Karpas-422 (cell line): ENCODE measurements at regions not wholly inside any gene's neighbourhood (a gene's known extent, or its start where the extent isn't known, plus 50 kb on each side); places are given as distances from the start of the nearest gene placed in this dataset.

Experiments
- DNase-seq: peaks from one replicate; pipeline ENCODE4 v3.0.0-alpha.2; 2015
- H2AFZ ChIP-seq: fragments of 200-600 bp; sonication (generic); 2 replicates; pipeline ENCODE4 v1.6.1; 2014; ENCODE audit warnings: antibody characterized with exemption, low read length, mixed read lengths
- H3K27ac ChIP-seq: fragments of 200-600 bp; sonication (generic); 2 replicates; pipeline ENCODE4 v1.5.1; 2014; ENCODE audit warnings: mild to moderate bottlenecking, low read length, moderate library complexity
- H3K27me3 ChIP-seq: fragments of 200-600 bp; sonication (generic); 2 replicates; pipeline ENCODE4 v1.6.1; 2014; ENCODE audit warnings: low read length, mixed read lengths
- H3K36me3 ChIP-seq: fragments of 200-600 bp; sonication (generic); 2 replicates; pipeline ENCODE4 v1.6.1; 2014; ENCODE audit warnings: low read length, mixed read lengths; ENCODE audit not compliant: insufficient read depth
- H3K4me1 ChIP-seq: fragments of 200-600 bp; sonication (generic); 2 replicates; pipeline ENCODE4 v1.6.1; 2014; ENCODE audit warnings: mild to moderate bottlenecking, low read length, mixed read lengths
- H3K4me2 ChIP-seq: fragments of 200-600 bp; sonication (generic); 2 replicates; pipeline ENCODE4 v1.6.1; 2014; ENCODE audit warnings: low read length, low read depth, mild to moderate bottlenecking; ENCODE audit not compliant: poor library complexity, severe bottlenecking
- H3K4me3 ChIP-seq: fragments of 200-600 bp; sonication (generic); 2 replicates; pipeline ENCODE4 v1.5.1; 2014; ENCODE audit warnings: mild to moderate bottlenecking, antibody characterized with exemption, low read length, mixed read lengths
- H3K79me2 ChIP-seq: fragments of 200-600 bp; sonication (generic); 2 replicates; pipeline ENCODE4 v1.6.1; 2014; ENCODE audit warnings: mild to moderate bottlenecking, low read length, mixed read lengths
- H3K9ac ChIP-seq: fragments of 200-600 bp; sonication (generic); 2 replicates; pipeline ENCODE4 v1.6.0; 2014; ENCODE audit warnings: low read length
- H3K9me2 ChIP-seq: fragments of 200-600 bp; sonication (generic), shearing (Covaris generic); replicated peaks from 2 replicates; pipeline ENCODE4 v1.6.0; 2014; ENCODE audit warnings: mild to moderate bottlenecking, low read length, moderate library complexity; ENCODE audit not compliant: insufficient read depth
- H3K9me3 ChIP-seq: fragments of 300-700, 200-600 bp; sonication (generic); 2 replicates; pipeline ENCODE4 v1.6.1; 2014; ENCODE audit warnings: low read length, mixed read lengths
- H4K20me1 ChIP-seq: fragments of 200-600 bp; sonication (generic); 2 replicates; pipeline ENCODE4 v1.6.1; 2014; ENCODE audit warnings: mild to moderate bottlenecking, antibody characterized with exemption, low read length, low read depth; ENCODE audit not compliant: insufficient read depth

- Histone ChIP-seq H3K27ac (no peak overlapping the region), H3K9ac (no peak overlapping the region), H3K36me3 (no peaks in the 10 kb centered on the region), H3K79me2 (no peaks in the 10 kb centered on the region), H3K27me3 (no peaks in the 10 kb centered on the region), H3K4me3 (no peak overlapping the region), H4K20me1 (no peaks in the 10 kb centered on the region), H3K9me3 (no peaks in the 10 kb centered on the region), H2AFZ (no peak overlapping the region), H3K9me2 (no peaks in the 10 kb centered on the region), H3K4me1 (no peaks in the 10 kb centered on the region), H3K4me2 (no peak overlapping the region)
- DNase-seq: no peak
Observed at GRCh38 chr10:2051108-2051507, 313.8 kb upstream of the ADARB2 start.

GRCh38 chr10:2049560-2049959 lies 312.2 kb upstream of the ADARB2 start:
- Histone ChIP-seq H3K79me2 (no peaks in the 10 kb centered on the region), H3K9me2 (no peaks in the 10 kb centered on the region)
- DNase-seq: no peak

DNA sequence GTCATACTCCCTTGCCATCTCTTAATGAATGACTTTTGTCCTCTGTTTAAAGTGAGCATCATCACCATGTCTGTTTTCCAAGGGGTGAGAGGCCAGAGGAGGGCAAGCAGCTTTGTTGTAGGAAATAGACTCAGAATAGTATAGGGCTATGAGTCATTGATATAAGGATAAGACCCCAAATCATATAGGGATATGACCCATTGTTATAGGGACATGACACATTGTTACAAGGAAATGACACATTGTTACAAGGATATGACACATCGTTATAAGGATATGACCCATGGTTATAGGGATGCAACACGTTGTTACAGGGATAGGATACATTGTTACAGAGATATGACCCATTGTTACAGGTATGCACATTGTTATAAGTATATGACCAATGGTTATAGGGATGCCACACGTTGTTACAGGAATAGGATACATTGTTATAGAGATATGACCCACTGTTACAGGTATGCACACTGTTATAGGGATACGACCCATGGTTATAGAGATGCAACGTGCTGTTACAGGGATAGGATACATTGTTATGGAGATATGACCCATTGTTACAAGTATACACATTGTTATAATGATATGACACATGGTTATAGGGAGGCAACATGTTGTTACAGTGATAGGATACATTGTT lies 311.1 kb upstream of the ADARB2 start:
- no peak overlapping the region for H3K4me3 ChIP-seq
- no peaks in the 10 kb centered on the region for H3K36me3 ChIP-seq
- no peaks in the 10 kb centered on the region for H3K79me2 ChIP-seq
- no peak overlapping the region for H3K9ac ChIP-seq
- H3K4me2 ChIP-seq: no peak overlapping the region
- no peaks in the 10 kb centered on the region for H4K20me1 ChIP-seq
- H3K9me2 ChIP-seq: no peaks in the 10 kb centered on the region
- no peak for DNase-seq
- no peaks in the 10 kb centered on the region for H3K9me3 ChIP-seq
- H2AFZ ChIP-seq: no peak overlapping the region
- no peak overlapping the region for H3K27ac ChIP-seq
- no peaks in the 10 kb centered on the region for H3K27me3 ChIP-seq
- H3K4me1 ChIP-seq: no peaks in the 10 kb centered on the region

More at GRCh38 chr10:2049560-2049959, 312.2 kb upstream of the ADARB2 start:
- Histone ChIP-seq H3K4me3 (no peak overlapping the region), H3K36me3 (no peaks in the 10 kb centered on the region), H4K20me1 (no peaks in the 10 kb centered on the region), H3K27ac (no peak overlapping the region), H2AFZ (no peak overlapping the region), H3K4me1 (no peaks in the 10 kb centered on the region), H3K27me3 (no peaks in the 10 kb centered on the region), H3K9me3 (no peaks in the 10 kb centered on the region), H3K4me2 (no peak overlapping the region), H3K9ac (no peak overlapping the region)

DNA sequence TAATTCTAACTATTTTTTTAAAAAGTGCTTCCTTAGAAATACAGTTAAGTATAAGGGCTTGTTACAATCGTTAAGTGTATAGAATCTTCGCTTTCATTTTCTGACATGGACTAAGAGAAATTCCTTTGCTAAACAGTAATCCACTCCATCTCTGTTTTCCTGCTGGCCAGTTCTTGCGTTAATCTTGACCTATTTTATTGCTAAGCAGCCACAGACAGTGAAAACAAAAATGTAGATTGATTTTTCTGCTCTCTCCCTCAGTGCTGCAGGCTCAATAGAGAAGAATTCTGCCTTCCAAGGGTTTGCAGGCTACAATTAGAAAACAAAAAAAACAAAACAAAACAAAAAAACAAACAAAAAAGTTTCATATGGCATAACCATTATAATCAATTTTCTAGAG lies 310.4 kb upstream of the ADARB2 start:
- Histone ChIP-seq H3K4me1 (no peaks in the 10 kb centered on the region), H3K27me3 (no peaks in the 10 kb centered on the region), H3K9ac (no peak overlapping the region), H4K20me1 (no peaks in the 10 kb centered on the region), H3K4me3 (no peak overlapping the region), H3K9me2 (no peaks in the 10 kb centered on the region), H3K36me3 (no peaks in the 10 kb centered on the region), H3K79me2 (no peaks in the 10 kb centered on the region), H3K4me2 (no peak overlapping the region), H3K9me3 (no peaks in the 10 kb centered on the region), H3K27ac (no peak overlapping the region), H2AFZ (no peak overlapping the region)
- DNase-seq: no peak

DNA sequence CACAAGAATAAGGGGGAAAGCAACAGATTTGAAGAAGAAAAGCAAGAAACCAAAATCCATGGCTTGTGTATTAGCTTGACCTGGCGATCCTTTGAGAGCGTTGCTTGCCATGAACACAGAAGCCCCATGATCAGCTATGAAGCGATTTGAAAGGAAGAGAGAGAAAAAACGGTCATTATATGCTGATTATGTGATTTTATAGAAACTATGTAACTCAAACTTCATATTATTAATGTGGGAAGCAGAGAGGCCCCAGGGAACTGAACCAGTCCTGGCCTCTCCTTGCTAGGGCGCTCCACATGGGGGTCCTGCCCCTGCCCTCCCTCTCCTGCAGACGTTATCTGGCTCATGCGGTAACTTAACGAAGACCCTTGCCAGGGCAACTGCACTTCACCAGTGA lies 306.1 kb upstream of the ADARB2 start:
- Histone ChIP-seq H3K9ac (no peak overlapping the region), H3K36me3 (no peaks in the 10 kb centered on the region), H3K4me1 (no peaks in the 10 kb centered on the region), H3K9me2 (no peaks in the 10 kb centered on the region; the same call in 1 of the 2 replicates), H3K79me2 (no peaks in the 10 kb centered on the region), H3K27me3 (no peaks in the 10 kb centered on the region), H3K4me3 (no peak overlapping the region), H3K9me3 (no peaks in the 10 kb centered on the region), H4K20me1 (no peaks in the 10 kb centered on the region), H3K27ac (no peak overlapping the region), H2AFZ (no peak overlapping the region), H3K4me2 (no peak overlapping the region)
- DNase-seq: no peak

DNA sequence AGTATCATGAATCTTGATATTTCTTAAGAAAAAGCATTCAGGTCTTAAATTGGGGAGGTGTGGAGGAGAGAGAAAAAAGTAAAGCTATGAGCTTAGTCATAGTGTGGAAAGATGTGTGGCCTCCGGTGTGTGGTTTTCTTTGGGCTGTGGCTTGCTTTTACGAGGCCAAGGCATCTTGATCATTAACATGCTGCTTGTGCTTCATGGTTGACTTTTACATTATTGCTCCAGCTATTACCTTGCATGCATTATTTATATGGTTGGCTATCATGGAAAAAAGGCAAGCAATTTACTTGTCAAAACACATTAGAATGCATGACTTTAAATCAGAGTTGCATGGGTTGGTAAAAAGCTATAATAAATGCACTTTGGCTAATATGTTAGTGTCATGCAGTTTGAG lies 300.7 kb upstream of the ADARB2 start:
- H3K9me2 ChIP-seq: no peaks in the 10 kb centered on the region; the same call in 1 of the 2 replicates

DNA sequence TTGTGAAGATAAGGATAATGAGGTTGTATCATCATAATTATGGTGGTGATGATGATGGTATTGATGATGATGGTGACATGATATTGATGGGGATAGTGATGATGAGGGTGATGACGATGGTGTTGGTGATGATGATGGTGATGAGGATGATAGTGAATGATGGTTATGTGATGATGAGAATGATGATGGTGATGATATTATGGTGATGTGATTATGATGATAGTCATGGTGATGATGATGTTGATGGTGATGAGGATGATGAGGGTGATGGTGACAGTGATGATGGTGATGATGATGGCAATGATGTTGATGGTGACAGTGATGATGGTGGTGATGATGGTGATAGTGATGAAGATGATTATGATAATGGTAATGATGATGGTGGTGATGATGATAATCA lies 299.9 kb upstream of the ADARB2 start:
- Histone ChIP-seq H3K4me3 (no peak overlapping the region), H4K20me1 (no peaks in the 10 kb centered on the region), H3K9me2 (no peaks in the 10 kb centered on the region; the same call in 1 of the 2 replicates), H3K9me3 (no peaks in the 10 kb centered on the region), H2AFZ (no peak overlapping the region), H3K4me2 (no peak overlapping the region), H3K27me3 (no peaks in the 10 kb centered on the region), H3K36me3 (no peaks in the 10 kb centered on the region), H3K79me2 (no peaks in the 10 kb centered on the region), H3K27ac (no peak overlapping the region), H3K4me1 (no peaks in the 10 kb centered on the region), H3K9ac (no peak overlapping the region)
- no peak for DNase-seq

More for the DNA sequence above, 300.7 kb upstream of the ADARB2 start:
- H3K9ac ChIP-seq: no peak overlapping the region
- H4K20me1 ChIP-seq: no peaks in the 10 kb centered on the region
- H3K27ac ChIP-seq: no peak overlapping the region
- no peaks in the 10 kb centered on the region for H3K4me1 ChIP-seq
- H3K4me3 ChIP-seq: no peak overlapping the region
- no peak overlapping the region for H3K4me2 ChIP-seq
- no peaks in the 10 kb centered on the region for H3K36me3 ChIP-seq
- H2AFZ ChIP-seq: no peak overlapping the region
- DNase-seq: no peak
- H3K79me2 ChIP-seq: no peaks in the 10 kb centered on the region
- H3K9me3 ChIP-seq: no peaks in the 10 kb centered on the region
- no peaks in the 10 kb centered on the region for H3K27me3 ChIP-seq

DNA sequence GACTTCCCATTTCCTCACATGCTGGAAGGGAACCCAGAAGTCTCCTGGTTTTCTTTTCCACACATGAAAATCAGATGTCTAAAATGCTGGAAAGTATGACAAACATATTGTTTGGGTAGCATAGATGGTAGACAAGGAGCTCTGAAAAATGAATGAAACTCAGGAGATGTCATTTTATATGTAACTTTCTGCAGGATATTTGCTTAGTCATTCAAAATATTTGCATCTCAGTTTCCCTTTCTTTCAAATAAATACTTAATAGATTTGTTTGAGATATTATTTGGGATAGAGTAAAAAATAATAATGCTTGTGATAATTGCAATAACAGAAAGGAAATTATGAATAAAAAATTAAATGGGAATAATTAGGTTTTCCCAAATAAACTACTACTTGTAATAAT lies 298.9 kb upstream of the ADARB2 start:
- no peaks in the 10 kb centered on the region; the same call in 1 of the 2 replicates for H3K9me2 ChIP-seq
- no peaks in the 10 kb centered on the region for H3K36me3 ChIP-seq
- H3K27ac ChIP-seq: no peak overlapping the region
- no peak for DNase-seq
- H2AFZ ChIP-seq: no peak overlapping the region
- H3K27me3 ChIP-seq: no peaks in the 10 kb centered on the region
- H3K9me3 ChIP-seq: no peaks in the 10 kb centered on the region
- H3K4me1 ChIP-seq: no peaks in the 10 kb centered on the region
- no peak overlapping the region for H3K4me3 ChIP-seq
- H4K20me1 ChIP-seq: no peaks in the 10 kb centered on the region
- no peak overlapping the region for H3K4me2 ChIP-seq
- H3K79me2 ChIP-seq: no peaks in the 10 kb centered on the region
- H3K9ac ChIP-seq: no peak overlapping the region
